ENCODE measurements at regions not wholly inside any gene's neighbourhood (a gene's known extent, or its start where the extent isn't known, plus 50 kb on each side); places are given as distances from the start of the nearest gene placed in this dataset.

DNA sequence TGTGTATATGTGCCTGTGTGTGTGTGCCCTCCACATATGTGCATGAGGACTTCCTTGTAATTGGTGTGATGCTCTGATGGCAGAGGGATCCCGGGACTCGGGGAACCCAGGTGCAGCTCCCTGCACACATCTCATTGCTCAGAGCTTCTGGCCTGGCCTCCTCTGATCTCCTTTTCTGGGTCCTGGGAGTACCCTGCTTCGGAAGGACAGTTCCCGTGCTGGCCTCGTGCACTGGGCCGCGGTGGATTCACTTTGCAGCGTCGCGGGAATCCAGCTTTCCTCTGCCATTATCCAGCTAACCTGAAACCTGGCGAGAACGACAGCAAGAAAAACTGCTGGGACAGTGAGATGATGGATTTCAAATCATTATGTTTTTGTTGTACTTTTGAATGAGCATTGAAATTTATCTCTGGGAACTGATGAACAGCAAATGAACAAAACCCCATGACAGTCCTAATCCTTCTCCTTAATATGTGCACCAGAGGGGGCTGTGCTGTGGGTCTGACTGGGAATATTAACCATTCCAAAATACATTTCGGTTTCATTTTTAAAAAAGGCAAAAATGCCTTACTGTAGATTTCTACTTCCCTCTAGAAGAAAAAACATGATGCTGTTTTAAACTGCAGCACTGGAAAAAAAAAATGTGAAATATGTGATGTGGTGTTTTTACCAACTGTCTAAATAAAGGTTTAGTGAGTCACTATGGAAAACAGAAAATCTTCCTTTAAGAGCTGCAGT is 78.2 kb downstream of the PTGR3 start:
- no peak for DNase-seq (ENCODE audit: low spot score)

DNA sequence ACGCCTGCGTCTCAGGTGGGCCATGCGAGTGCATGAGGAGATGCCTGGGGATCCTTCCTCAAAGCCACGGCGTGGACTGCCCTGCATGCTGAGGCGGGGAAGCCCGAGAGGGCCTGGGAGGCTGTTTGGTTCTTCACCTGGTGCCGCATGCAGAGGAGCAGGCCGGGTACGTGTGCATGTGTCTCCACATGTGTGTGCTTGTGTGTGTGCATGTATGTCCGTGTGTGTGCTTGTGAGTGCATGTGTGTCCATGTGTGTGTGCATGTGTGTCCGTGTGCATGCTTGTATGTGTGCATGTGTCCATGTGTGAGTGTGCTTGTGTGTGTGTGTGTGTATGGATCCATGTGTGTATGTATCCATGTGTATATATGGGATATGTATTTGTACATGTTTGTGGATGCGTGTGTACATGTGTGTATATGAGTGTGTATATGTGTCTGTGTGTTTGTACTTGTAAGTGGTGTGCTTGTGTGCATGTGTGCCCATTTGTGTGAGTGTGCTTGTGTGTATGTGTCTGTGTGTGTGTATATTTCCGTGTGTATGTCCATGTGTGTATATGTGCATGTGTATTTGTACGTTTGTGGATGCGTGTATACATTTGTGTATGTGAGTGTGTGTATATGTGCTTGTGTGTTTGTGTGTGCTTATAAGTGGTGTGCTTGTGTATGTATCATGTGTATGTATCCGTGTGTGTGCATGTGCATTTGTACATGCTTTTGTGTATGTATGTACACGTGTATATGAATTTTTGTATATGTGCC is 79.0 kb downstream of the PTGR3 start:
- DNase-seq (ENCODE audit: low spot score), result no peak

DNA sequence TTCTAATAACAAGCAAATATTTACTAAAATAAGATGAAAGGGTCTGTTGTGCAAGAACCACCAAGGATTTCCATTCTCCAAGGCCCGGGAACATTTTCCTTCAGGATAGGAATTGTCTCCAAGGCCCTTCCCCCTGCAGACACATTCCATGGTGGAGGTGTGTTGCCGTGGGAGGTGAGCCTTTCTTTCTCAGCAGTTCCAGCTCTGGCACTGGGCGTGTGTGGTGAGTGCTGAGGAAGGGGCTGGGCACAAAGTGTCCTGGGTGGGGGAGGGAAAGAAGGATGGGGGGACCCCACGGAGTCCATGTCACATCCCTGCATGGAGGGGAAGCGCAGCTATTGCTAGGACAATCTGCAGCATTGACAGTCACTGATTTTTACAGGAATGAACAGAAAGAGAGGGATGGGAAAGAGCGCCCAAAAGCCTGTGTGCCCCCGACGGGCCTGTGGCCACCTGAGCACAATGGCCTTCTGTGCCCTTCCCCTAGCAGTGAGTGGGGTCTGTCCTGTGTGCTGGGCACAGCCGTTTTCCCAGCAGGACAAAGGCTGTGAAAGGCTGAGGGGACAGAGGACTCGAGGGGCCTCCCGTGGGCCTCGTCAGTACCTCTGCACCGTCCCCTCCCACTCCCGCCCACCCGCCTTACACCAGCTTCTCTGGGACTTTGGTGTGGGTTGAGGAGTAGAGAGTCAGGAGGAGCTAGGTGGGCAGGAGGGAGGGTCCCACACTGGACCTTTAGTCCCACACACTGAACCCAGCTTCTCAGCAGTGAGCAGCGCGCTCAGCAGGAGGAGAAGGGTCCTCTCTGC is 79.8 kb downstream of the PTGR3 start:
- DNase-seq (ENCODE audit: low spot score), result no peak

DNA sequence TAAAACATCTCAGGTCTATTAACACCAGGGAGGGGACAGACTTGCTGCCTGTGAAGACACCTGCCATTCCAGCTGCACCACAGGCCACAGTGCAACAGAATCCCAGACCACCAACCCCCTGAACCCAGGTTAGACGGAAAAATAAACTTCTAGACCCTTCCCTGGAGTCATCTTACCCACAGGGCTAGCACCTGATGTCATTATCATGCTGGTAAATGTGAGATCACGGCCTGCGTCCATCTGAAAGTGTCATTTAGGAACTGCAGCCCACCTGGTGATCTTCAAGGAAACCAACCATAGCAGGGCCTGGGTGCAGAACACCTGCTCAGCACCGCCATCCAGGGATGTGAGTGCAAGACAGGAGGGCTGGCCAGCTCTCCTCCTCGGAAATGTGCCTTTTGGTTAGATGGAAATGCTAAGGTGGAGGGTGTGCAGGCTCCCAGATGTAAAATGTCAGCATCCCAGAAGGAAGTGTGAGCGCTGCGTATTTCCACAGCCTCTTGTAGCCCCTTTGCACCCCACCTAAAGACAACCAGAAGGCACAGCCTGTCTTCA is 80.8 kb downstream of the PTGR3 start:
- no peak for DNase-seq (ENCODE audit: low spot score)

DNA sequence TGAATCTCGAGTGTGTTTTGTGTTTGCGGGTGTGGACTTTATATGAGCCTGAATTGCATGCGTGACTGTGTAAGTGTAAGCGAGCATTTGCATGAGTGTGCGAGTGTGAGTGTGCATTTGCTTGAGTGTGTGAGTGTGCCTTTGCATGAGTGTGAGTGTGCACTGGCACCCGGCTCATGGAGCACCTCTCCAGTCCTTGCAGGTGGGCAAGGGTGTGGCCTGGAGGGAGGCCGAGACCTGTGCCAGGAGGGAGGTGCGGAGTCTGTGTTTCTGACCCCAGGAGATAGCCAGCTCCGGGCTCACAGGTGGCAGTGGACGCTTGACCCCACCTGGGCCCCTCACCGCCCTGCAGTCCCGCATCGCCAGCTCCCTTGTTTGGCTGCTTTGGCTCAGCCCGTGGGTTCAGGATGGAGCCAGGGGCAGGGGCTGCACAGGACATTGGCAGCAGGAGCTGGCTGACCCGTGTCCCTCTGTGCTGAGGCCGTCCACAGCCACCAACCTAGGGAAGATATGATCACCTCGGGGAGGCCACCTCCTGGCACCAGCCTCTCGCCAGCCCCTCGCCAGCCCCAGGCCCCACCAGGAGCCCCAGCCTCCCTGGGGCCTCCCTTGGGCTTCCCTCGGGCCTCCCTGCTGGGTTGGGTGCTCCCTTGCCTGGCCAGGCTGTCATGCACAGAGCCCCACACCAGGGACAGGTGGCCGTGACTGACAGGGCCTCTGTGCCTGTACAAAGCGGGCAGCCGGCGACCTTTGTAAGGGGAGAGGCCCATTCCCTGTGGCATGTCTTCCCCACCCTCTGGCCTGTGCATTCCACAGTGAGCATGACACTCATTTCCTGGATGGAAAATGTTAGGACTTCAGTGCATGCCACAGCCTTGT is 81.6 kb downstream of the PTGR3 start:
- DNase-seq (ENCODE audit: low spot score), result peak; percentile 46

DNA sequence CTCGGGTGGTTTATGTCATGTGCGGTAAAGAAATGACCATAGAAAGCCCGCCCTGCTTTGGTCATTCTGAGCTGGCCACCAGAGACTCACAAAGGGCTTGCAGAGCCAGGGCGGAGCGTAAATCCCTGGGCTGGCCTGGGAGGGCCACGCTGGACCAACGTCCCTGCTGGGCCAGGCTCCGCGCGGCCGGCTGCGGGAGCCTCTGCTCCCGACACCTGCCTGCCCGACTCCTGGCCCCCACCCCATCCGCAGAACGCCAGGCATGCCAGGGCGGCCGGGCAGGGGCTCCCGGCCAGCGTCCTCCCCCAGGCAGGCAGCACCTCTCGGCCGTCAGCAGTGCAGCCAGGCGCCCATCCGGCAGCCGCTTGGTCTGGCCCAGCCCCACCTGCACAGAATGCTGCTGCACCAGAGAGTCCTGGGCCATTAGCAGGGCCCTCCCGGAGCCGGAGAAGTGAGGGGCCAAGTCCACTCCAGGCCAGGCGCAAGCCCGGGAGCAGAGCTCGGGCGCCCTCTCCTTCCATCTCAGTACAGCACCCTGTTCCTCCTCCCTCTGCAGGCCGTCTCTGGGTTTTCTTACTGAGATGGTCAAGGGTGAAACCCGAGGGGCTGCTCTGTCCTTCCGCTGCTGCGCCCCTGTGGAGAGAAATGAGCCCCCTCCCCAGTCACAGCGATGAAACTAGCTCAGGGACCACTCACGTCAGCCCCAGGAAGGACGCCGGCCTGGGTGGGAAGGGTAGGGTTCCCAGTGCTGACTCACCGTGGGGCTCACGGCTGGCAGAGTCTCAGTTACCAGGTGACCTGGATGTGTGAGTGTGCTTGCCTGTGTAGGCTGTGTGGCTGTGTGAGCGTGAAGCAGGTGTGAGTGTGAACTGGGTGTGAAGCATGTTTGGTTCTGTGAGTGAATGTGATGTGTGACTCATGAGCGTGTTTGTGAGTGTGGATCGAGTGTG is 83.3 kb downstream of the PTGR3 start:
- DNase-seq (ENCODE audit: low spot score), result no peak

DNA sequence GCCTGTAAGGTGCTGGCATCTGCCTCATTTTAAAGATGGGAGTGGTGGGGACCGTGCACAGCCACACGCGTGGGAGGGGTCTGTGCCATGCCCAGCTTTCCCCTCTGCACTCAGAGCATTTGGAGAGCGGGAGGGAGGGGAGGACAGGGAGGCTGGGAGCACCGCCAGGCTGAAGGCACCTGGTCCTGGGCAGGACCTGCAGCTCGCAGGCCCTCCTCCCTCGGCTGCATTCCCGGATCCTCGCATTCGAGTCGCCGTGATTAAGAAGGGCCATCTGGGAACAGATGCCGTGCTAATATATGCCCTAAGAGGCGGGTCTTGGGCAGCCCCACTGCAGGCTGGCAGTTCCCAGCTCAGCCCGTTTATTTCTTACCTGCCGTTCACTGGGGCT is 84.0 kb downstream of the PTGR3 start:
- DNase-seq (ENCODE audit: low spot score), result no peak

DNA sequence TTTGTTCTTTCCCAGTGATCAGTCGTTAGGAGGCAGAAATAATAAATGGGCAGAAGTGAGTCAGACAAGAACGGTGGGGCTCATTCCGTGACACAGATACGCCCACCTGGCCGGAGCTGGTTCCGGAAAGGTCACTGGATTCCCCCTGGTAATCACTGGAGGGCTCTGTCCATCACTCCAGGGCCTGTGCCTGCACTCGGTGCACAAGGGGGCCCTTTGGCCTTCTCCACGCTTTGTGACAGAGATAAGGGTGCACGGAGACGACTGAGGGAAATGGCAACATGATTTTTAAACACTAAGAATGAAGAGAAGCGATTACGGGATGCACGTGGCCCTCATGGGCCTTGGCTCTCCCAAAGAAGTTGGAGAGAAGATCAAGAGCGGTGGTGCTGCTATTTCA is 84.4 kb downstream of the PTGR3 start:
- DNase-seq (ENCODE audit: low spot score), result no peak

DNA sequence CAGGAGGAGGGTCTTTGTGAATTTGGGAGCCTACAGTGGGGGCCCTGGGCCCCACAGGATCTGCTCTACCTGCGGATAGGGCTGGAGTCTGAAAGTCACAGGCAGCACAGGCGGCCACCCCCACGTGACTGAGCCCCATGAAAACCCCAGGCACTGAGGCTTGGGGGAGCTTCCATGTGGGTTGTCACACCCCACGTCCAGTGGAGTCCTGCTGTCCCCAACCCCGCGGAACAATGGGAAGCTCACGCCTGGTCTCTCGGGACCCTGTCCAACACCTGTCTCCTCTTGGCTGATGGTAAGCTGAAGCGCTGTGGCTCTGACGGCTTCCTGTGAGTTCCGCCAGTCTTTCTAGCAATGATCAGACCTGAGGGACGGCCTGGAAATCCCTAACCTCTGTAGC is 85.8 kb downstream of the PTGR3 start:
- no peak for DNase-seq (ENCODE audit: low spot score)

DNA sequence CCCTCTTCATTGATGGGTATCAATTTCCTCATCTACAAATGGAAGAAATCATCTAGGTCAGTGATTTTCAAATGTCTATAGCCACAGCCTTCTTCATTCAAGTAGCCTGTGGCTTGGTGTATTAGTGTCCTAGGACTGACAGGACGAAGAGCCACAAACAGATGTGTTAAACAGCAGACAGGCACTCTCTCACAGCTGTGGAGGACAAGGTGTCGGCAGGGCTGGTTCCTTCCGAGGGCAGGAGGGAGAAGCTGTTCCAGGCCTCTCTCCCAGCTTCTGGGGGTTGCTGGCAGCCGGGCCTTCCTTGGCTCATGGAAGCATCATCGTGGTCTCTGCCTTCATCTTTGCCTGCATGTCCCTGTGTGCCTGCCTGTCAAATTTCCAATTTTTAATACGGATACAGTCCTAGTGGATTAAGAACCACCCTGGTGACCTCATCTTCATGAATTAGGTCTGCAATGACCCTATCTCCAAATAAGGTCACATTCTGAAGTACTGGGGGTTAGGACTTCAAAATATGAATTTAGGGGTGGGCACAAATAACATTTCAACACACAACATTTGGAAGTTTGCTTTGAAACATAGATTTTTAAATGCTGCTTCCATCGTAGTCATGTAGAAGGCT is 86.5 kb downstream of the PTGR3 start:
- DNase-seq (ENCODE audit: low spot score), result no peak

DNA sequence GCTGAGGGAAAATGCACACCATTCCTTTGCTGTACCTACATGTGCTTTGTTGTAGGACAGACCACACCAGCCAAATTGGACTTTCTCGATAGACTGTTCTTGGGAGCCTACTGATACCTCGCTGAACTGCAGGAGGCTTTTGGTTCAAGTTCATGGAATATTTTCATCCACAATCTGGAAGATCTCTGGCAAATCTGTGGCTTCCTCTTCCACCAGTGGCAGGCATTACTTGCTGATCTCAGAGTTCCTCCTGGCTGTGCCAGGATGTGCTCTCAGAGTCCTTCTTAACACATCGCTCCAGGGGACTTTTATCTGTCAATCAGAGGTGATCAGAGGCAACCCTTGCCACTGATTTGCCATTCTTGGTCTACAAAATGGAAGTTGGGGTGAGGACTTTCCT is 87.7 kb downstream of the PTGR3 start:
- DNase-seq (ENCODE audit: low spot score), result no peak

DNA sequence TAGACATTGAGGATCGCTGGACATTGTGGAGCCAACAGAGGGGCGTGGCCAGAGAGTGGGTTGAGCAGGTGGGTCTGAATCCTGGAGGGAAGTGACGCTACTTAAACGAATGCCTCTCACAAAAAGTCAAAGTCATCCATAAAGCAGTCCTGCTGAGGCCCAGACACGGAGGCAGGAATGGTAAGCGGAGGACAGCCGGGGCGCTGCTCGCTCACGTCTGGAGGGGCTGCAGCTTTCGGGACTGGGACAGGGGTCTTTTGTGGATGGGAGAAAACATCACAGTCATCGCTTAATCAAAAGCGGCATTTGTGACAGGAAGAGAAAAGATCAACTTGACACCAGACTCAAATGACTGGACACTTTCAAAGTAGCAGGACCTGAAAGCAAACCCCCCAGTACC is 88.4 kb downstream of the PTGR3 start:
- DNase-seq (ENCODE audit: low spot score), result no peak

DNA sequence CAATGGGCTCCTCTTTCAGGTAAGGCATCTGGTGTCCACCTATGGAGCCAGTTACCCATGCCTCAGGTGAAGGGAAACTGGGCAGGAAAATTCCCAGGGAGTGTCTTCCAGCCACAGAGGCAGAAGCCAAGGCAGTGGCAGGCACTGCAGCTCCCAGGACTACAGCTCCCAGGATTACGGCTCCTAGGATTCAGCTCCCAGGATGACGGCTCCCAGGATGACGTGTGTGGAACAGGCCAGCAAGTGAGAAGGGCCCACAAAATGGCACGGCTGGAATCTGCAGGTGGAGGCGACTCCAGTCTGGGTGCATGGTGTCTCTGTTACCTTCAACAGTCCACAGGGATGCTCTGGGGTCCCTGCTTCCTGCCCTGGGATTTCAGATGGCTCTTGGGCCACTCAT is 92.1 kb downstream of the PTGR3 start:
- DNase-seq (ENCODE audit: low spot score), result peak; percentile 6

DNA sequence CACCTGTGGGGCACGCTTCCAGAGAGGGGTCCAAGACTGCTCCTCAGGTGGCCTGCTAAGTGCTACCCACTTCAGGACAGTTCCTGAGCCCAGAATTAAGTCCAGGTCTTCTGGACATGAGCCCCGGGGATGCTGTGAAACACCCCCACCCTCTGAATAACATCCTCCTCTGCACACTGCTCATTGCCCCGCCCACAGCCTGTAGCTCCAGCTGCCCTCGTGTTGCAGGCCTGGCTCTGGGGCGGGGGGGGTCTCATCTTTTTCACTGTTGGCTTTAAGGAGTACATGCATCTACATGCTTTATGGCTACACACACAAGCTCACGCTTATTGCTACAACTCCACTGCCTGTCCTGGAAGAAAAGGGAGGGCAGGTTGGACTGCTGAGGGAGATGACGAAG is 92.8 kb downstream of the PTGR3 start:
- no peak for DNase-seq (ENCODE audit: low spot score)

DNA sequence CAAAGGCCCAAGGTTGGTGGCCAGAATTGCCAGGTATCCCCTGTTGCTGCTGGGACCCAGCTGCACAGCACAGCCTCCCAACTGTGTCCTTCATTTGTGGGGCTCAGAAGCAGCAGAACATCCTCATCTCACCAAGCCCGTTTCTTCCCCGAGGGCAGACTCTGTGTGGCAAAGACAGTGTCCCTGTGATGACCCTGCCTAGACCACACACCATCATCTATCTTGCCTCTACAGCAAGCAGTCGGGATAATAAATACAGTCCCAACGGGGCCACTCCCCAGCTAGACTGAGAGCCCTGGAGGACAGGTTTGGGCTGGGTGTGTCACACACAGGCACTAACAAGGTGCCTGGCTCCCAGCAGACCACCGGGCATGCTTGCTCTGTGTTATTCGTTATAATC is 93.4 kb downstream of the PTGR3 start:
- DNase-seq (ENCODE audit: low spot score), result no peak

Measured in AG20443 (cell line).